Globus pallidus (tissue), 1 donor: ENCODE measurements at regions not wholly inside any gene's neighbourhood (a gene's known extent, or its start where the extent isn't known, plus 50 kb on each side); places are given as distances from the start of the nearest gene placed in this dataset.
"Not testable (repeated sequence)": the region's sequence is repeated elsewhere in the genome, so short reads cannot be mapped to it uniquely, and the experiment has no call there.

Experiments
- DNase-seq: peaks from one replicate; pipeline ENCODE4 v3.0.0-alpha.2; 2015; ENCODE audit warnings: low spot score

DNA sequence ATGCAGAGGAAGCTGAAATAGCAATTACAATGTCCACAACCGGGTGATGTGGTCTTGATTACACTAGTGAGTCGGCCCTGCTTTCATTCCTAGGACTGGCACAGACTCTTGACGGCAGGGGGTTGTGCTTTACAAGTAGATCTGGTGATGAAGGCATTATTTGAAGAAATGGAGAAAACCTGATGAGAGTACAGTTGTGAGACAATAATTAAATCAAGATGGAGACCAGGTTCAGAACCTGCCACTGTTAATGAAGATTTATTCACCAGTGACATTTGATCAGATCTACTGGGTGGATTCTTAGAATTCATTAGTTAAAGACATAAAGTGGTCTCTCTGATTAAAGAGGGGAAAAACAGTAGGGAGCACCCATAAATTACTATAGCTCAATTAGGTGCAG is 747.2 kb downstream of the STPG2 start:
- no peak for DNase-seq

DNA sequence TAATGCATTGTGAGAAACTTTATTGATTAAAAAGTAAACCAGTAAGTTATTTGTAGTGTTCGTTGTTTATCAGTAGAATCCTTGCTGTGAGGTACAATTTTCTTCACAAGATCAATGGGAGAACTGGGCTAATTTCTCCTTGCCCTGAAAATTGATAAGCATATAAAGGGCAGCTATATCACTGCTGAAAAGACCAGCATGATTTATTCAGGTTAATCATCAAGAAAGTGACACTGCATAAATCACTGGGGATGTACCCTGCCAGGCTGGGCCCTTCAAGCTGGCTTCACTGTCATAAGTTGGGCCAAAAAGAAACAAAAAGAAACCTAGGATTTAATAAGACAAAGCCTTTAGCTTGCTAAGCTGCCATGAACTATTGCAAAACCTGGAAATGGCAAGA is 746.7 kb downstream of the STPG2 start:
- no peak for DNase-seq

DNA sequence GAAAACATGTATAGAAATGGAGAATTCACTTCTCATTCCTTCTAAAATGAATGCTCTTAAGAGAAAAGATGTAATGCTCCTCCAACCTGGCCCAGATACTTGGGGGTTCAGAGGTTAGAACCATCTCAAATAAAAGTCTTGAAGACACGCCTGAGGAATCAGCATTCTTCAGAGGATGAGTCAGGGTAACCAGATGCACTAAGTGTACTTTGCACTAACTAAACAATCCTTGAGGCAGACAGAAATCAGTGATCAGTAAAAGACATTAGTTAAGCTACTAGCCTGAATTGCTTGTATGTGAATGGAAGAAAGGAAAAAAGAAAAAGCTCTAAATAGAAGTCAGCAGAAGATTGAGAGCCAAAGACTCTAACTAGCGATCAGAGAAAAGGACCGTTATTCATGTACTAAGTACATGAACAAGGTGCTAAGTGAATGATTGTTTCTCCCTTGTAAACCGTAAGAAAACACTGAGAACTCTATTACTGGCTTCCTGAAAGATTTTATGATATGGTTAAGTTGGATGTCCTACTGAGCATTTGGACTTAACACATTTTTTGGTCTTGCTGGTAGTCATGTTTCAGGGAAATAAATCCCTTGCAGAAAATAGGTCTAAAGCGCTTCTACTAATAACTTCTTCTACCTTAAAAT is 738.3 kb downstream of the STPG2 start:
- DNase-seq = no peak

DNA sequence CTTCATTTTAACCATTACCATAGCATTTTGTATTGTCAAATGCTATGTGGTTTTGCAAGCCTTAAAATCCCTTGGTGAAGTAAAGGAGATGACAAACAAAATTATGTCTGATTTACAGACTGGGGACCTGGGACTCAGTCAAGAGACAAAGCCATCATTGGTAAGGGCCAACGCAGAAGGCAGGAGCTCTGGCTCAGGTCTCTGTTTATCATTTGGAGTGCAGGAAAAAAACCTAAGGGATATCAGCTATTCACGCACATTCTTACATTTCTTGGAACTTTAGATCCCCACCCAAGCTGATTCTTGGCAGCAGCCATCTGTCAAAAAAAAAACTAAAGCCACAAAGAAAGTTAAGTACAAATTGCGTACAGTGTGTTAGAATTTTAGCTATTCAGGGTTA is 731.9 kb downstream of the STPG2 start:
- DNase-seq = no peak

DNA sequence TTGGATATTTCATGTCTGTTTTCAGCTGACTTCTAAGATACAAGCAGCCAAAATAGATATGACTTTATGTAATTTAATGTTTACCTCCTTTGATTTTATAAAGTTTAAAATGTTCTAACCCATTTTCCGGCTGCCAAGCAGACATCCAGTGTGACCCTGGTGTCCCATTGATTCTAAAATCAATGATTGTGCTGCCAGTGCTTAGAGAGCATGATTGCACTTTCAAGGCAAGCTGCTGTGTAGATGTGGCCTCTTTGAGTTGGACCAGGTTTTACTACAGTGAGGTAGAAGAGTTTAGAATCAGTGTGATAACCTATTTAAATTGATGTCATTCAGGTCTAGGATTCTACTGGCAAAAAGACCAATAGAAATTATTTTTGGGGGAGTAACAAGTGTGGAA is 730.9 kb downstream of the STPG2 start:
- DNase-seq = no peak

DNA sequence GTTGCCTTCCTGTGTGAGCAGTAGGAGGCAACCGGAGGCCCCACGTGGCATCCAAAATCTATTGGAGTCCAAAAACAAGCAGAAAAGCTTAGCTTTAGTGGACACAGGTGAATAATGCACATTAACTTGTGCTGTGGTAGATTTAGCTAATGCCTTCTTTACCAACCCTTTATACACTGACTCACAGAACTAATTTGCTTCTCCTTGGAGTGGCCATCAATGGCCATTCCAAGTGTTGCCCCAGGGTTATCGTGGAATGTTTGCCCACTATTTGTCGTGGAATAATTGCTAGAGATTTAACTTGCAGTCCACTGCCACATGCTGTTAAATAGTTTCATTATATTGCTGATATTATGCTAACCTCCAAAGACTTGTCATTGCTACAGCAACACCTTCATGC is 729.1 kb downstream of the STPG2 start:
- DNase-seq = no peak

DNA sequence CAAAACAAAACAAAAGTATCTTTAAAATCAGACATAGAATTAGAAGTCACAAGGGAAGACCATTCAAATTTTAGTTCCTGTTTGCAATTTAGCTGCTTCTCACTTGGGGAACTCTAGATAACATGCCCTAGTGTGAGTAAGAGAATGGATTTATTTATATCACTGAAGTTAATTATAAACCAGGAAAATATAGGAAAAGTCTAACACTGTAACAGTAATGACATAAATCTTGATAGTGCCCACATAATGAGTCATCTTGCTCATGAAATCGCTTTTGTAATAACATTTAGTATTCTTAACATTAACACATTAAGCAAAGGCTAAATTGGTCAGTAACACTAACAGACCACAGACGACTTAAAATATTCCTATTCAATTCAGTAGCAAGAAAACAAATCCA is 710.7 kb downstream of the STPG2 start:
- DNase-seq = no peak

DNA sequence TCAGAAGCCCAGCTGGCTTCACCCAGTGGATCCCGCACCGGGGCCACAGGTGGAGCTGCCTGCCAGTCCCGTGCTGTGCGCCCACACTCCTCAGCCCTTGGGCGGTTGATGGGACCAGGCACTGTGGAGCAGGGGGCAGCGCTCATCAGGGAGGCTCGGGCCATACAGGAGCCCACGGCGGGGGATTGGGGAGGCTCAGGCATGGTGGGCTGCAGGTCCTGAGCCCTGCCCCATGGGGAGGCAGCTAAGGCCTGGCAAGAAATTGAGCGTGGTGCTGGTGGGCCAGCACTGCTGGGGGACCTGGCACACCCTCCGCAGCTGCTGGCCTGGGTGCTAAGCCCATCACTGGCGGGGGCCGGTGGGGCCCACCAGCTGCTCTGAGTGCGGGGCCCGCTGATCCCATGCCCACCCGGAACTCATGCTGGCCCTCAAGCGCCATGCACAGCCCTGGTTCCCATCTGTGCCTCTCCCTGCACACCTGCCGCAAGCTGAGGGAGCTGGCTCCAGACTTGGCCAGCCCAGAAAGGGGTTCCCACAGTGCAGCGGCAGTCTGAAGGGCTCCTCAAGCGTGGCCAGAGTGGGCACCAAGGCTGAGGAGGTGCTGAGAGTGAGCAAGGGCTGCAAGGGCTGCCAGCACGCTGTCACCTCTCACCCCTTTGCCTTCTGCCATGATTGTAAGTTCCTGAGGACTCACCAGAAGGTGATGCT is 705.1 kb downstream of the STPG2 start:
- DNase-seq = not testable (repeated sequence)

DNA sequence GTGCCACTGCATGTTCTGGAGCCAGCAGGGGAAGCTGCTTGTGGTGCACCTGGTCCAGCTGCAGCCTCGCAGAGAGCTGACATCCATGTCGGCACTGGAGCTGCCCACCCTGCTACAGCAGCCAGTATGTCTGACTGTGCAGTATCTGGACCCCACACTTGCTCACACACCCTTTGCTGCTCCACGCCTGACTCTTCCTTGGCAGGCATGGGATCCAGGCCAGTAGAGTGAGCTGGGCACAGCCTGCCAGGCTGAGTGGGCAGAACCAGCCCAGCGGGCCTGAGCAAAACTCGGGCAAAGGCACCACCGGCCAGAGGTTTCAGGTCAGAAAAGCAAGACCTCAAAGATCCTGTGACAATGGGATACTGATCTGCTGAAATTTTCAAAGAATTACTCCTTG is 690.1 kb downstream of the STPG2 start:
- DNase-seq = no peak

DNA sequence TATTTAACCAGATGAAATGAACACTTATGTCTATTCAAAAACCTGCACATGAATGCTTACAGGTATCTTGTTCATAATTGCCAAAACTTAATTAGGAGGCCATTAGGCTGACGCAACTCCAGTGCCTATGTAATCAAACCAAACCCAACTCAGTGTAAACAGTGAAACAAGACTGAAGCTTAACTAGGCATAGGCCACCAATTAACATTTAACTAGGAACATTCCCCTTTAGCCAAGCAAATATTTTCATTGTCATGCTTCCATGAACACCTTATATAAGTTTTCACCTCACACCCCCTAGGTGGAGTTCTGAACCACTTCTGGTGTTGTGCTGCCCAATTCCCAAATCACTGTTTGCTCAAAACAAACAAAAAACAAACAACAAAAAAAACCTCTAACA is 686.0 kb downstream of the STPG2 start:
- no peak for DNase-seq

DNA sequence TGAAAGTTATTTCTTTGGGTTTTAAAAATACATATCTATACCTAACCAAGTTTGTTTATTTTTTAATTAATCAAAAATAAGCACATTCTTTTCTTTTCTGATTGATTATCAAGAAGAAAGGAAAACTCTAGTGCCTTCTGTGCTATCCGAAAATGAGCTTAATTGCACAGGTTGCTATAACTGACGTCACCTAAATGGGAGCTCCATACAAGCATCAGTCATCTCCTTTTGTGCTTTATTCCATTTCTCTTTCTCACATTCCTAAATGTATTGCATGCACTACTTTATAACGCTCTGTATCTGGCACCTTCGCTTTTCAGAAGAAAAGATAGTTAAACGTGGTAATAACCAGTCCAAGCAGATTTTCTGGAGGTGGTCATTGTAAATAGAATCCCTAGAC is 675.0 kb downstream of the STPG2 start:
- DNase-seq = no peak

DNA sequence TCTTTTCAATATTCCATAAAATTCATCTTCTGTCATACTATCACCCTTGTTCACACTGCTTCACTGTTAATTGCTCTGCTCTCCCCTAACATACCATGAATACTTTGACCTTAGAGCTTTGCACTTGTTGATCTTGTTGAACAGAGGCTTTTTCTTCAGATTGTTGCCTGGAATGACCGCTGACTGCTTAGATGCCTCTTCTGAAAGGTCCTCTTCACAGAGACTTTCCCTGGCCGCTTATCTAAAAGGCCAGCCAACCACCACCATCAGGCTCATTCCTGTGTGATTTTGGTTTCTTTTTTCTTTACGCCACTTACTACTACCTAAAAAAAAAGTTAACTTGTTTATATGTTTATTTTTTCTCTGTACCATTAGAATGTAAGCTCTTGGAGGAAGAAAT is 667.7 kb downstream of the STPG2 start:
- DNase-seq = no peak

DNA sequence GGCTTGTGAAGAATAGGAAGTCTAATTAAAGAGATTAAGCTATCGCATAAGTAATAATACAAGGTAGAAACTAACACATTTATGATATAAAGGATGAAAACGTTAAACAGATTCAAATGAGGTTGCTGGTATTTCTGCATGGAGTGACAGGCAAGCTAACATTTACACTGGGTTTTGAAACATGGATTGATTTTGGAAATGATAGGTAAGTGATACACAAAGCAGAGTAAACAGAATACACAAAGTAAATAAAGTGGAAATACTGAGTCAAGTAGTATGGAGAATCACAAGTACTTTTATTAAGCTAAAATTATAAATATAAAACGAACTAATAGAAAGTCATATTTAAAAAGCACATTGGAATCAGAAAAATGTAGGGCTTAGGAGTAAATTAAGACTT is 665.3 kb downstream of the STPG2 start:
- no peak for DNase-seq

DNA sequence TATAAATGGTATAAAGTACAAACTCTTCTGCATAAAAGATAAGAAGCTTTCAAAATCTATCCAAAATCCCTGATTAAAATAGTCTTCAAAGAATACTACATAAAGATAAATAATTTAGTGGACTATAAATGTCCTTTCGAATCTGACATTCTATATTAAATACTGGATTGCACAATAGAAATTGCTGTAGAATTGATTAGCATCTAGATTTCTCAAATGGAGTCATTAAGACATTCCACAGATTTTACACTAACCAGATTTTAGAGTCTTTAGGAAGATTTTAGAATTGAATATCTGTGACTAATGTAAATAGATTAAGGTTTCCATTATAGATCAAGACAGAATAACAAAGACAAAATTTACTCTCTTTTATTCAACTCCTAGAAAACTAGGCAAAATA is 663.9 kb downstream of the STPG2 start:
- DNase-seq = no peak

DNA sequence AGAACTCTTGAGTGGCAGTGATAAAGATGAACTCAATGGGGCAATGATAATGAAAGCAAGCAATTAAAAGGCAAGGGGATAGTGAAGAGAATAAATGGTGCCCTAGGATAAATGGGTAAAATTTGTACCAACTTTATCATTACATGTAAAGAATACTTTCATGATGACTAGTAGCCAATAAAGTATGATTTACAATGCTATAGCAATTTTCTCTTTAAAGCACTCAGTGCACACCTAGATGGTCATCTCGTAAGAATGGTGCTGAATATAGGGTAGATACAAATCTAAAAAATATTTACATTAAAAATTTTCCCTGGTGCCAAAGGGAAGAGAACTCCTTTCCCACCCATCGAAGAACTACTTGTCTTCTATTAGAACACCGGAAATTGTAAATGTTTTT is 651.4 kb downstream of the STPG2 start:
- no peak for DNase-seq

DNA sequence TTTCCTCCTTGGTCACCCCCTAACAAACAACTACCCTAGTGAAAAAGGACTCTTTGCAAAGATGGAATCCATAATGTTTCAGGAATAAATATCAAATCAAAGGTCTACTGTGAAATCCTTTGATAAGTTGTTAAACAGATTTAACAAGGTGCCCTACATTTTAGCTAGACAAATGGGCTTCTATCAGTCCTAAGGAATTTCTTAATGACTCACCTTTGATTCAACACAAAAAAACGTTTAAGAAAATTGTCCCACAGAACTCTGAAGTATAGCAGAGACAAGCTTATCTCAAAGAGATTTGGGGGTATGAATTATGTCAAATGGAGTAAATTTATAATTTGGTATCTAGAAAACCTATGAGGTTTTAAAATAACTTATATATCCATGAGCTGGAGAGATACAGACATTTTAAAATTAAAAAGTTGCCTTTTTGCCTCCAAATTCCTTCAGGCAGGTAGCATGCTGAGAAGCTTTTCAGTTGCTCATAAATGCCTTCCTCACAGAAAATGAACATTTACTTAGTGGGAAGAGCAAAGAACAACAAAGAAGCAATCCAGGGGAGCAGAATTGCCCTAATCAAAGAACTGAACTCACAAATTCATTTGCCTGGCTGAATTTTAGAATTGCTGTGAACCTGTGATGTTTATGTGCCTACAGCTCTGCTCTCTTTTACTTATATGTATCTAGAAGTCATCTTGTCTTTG is 649.3 kb downstream of the STPG2 start:
- no peak for DNase-seq

DNA sequence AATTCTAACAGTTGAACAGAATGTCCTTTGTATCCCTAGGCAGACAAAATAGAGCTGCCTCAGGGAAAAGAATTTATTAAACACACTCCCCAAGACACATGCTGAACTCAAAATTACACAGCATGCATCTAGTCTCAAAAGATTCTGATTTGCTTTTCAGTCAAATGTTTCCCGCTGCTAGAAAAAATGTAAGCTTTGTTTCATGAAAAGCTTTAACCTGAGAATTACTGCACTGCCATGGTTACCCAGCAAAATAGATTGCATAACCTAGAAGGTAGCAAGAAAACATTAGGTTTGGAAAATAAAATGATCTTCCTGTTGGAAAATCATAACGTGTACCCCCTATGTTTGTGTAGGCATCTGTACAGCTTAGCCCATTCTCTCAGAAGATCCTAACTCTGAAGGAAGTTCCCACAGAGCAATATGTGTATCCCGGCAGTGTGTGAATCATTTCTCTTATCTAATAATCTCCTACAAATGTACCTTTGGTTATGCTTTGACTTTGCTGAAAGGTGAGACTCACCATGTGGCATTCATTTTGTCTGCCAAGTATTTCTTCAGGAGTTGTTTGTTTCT is 646.9 kb downstream of the STPG2 start:
- DNase-seq = no peak

DNA sequence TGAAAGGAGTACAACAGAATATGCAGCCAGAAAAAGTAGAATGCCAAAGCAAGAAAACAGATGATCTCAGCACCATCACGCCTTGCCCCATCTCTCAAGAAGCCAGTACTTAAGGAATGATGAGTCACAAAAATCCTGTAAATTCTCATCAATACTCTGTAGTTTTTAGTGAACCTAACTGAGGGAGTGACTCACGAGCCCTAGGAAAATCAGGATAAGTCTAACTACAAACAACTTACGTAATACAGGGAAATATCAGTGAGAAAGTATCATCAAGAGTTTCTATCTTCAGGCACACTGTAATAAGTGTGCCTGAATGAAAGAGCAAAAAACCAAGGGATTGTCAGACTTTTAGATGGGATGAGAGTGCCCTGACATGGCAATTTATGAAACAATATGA is 644.4 kb downstream of the STPG2 start:
- no peak for DNase-seq

DNA sequence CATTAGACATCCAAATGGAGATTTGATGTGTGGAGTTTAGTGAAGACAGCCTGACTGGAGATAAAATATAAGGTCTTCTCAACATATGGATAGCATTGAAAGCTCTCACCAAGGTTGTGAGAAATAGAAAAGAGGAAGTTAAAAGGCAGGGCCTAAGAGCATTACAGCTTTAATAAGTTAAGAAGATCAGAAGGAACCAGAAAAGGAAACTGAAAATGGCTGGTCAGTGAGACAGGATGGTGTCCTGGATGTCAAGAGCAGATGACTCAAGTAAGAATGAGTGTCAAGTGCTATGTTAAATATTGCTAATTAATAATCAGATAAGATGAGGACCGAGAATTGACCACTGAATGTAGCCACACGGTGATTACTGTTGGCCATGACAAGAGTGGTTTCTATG is 642.9 kb downstream of the STPG2 start:
- DNase-seq = no peak

DNA sequence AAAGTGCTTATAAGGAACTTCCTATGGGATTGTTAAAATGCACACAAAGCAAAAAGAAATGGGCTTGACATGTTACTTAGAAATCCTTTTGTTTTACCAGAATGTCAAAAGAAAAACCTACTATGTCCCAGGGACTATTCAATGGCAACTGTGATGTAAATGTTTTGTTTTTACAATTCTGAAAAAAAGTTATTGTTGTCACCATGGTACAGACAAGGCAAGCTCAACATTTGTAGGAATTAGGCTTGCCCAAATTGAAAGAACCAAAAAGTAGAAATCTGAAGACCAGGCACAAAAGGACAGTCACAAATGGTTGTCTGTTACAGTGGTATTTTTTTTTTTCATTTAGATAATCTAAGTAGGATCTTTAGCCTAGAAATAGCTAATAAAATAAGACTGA is 638.6 kb downstream of the STPG2 start:
- DNase-seq = no peak

DNA sequence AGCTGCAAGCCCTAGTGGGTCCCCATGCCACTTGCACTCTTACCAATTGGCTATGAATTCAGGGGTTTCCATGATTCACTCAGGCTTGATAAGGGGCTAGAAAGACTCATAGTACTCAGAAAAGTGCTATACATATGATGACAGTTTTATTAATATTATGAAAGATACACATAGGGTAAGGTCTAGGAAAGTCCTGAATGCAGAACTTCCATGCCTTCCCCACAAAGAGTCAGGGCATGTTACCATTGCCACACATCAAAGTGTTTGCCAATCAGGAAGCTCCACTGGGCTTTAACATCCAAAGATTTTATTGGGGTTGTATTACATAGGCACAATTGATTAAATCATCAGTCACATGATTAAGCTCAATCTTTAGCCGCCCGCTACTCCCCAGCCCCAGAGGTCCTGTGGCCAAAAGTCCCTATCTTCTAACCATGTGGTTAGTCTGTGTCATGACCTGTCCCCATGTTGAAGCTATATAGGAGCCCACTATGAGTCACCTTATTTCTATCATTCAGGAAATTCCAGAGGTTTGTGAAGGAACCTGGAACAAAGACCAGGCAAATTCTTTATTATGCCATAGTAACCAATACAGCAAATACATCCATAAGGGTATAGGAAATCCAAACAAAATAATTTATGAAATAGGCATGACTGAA is 635.6 kb downstream of the STPG2 start:
- DNase-seq = no peak
